Left ventricle myocardium inferior (tissue), 1 donor: ENCODE measurements at regions not wholly inside any gene's neighbourhood (a gene's known extent, or its start where the extent isn't known, plus 50 kb on each side); places are given as distances from the start of the nearest gene placed in this dataset.
A peak's percentile ranks its signal among the peaks of the same experiment; 100 is the strongest.

Experiments used
- DNase-seq: peaks from one replicate; pipeline ENCODE4 v3.0.0-alpha.2; 2020
- H3K27ac ChIP-seq: fragments of 200-600 bp; replicated peaks from 2 replicates; pipeline ENCODE4 v1.8.0; 2021
- H3K27me3 ChIP-seq: fragments of 200-600 bp; 2 replicates; pipeline ENCODE4 v1.8.0; 2021; ENCODE audit warnings: low read depth
- H3K36me3 ChIP-seq: fragments of 200-600 bp; 2 replicates; pipeline ENCODE4 v1.8.0; 2021
- H3K4me1 ChIP-seq: fragments of 200-600 bp; 2 replicates; pipeline ENCODE4 v1.8.0; 2021
- H3K4me3 ChIP-seq: fragments of 200-600 bp; 2 replicates; pipeline ENCODE4 v1.8.0; 2021; ENCODE audit warnings: mild to moderate bottlenecking, moderate library complexity
- H3K9me3 ChIP-seq: fragments of 200-600 bp; replicated peaks from 2 replicates; pipeline ENCODE4 v1.8.0; 2021
- intact Hi-C: fragments of 100-400 bp; cut with micrococcal nuclease; formaldehyde crosslinking; loops from one replicate; pipeline ENCODE4 v1.11.0; 2022
- TF ChIP-seq, protein P1 (sequence below): fragments of 200-600 bp; IDR thresholded peaks from 2 replicates; pipeline ENCODE4 v1.8.0; 2021; ENCODE audit warnings: antibody characterized with exemption, mild to moderate bottlenecking, borderline replicate concordance
- donor health status: DM: no; HTN: yes; CAD: no; lungs with severe emphysema.

DNA sequence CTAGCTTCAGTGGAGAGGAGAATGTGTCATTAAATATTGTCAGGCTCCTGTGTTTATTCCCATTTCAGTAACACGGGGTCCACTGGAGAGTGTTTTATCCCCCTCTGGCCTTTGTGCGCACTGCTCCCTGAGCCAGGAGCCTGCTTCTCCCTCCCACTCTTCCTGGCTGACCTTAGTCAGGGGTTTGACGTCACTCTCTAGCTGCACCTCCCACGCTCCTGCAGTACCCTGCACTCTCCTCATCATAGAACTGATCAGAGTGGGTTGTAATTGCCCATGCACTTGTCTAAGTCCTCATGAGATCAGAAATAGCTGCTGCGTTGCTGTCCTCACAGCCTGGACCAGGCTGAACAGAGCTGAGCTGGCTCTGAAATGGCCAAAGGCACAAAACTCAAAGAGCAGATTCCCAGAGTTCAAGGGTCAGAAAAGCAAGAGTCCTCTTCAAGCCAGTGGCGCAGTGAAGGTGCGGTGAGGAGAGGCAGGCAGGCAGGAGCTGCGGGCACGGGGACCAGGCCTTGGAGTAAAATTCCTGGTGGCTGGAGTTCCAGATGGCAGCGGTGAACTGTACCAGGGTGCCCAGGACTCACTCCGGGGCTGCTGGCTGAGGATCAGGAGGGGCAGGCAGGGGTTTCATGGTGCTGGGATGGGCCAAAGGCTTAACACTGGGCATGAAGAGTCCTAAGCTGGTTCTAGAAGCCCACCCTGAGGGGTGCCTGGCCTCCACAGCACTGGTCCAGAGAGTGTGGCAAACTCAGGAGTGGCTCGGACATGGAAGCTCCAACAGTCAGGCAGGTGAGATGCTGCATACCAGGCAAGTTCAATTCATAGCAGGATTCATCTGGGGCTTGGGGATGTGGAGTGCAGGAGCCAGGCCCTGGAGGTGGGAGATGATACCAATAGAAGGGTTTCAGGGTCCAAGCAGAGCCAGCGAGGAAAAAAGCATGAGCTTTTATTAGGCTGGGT, 170.9 kb downstream of the SCP2D1 start:
- TF ChIP-seq, protein P1, sequence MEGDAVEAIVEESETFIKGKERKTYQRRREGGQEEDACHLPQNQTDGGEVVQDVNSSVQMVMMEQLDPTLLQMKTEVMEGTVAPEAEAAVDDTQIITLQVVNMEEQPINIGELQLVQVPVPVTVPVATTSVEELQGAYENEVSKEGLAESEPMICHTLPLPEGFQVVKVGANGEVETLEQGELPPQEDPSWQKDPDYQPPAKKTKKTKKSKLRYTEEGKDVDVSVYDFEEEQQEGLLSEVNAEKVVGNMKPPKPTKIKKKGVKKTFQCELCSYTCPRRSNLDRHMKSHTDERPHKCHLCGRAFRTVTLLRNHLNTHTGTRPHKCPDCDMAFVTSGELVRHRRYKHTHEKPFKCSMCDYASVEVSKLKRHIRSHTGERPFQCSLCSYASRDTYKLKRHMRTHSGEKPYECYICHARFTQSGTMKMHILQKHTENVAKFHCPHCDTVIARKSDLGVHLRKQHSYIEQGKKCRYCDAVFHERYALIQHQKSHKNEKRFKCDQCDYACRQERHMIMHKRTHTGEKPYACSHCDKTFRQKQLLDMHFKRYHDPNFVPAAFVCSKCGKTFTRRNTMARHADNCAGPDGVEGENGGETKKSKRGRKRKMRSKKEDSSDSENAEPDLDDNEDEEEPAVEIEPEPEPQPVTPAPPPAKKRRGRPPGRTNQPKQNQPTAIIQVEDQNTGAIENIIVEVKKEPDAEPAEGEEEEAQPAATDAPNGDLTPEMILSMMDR = no peak
- Histone ChIP-seq H3K27me3 (no peaks in the 10 kb centered on the region), H3K4me3 (no peak overlapping the region), H3K4me1 (no peaks in the 10 kb centered on the region), H3K9me3 (no peaks in the 10 kb centered on the region), H3K27ac (no peak overlapping the region), H3K36me3 (no peaks in the 10 kb centered on the region)
- intact Hi-C loops = no loop called here
- no peak for DNase-seq

DNA sequence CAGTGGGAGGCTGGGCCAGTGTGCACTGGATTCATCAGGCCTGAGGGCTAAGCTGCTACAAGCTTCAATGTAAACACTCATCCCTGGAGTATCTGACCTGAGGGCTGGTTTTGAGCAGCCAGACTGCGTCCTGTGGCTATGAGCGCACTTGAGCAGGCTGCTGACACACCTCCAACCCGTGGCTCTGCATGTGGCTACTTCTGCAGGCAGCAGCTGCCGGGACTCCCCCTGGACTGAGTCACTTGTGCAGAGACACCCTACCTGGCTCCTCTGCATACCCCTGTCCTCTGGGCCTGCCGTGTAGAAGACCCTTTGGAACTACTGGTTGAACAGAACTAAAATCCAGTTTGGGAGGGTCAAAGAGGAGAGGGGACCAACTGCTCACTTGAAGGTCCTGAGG, 172.0 kb downstream of the SCP2D1 start:
- DNase-seq = no peak

DNA sequence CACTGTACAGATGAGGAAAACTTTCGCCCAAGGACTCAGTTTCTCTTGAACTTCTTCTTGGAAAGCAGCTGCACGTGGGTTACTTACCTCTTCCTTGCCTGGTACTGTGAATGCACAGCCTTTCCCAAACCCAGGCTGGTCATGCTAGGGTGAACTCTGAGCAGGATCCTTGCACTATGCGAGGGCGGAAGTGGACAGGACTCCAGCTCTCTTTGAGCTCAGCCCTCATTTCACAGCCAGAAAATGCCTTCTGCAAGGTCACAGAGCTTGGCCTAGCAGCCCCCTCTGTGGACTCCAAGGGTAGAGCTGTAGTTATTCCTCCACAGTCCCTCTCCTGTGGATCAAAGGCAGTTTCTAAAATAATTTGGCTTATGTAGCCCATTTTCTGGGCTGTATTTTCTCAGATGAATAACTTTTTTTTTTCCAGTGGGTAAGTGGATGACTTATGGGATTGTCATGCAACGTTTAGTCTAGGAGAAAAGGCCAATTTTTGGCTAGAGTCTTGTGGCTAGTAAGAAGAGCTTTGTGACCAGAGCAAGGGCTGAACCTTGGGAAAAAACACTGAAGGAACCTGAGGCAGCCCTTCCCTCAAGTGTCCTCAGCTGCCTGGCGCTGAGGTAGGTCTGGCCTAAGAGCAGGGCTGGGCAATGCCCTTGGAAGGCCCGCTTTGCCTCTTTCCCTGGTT, 172.7 kb downstream of the SCP2D1 start:
- Histone ChIP-seq H3K36me3 (no peaks in the 10 kb centered on the region), H3K4me3 (no peak overlapping the region), H3K27me3 (no peaks in the 10 kb centered on the region), H3K27ac (peak overlapping the region; percentile 50), H3K4me1 (no peaks in the 10 kb centered on the region), H3K9me3 (no peaks in the 10 kb centered on the region)
- DNase-seq = no peak
- intact Hi-C loops = no loop called here
- TF ChIP-seq, protein P1 = no peak

More for the DNA sequence above, 172.0 kb downstream of the SCP2D1 start:
- H3K36me3 ChIP-seq = no peaks in the 10 kb centered on the region
- H3K27me3 ChIP-seq = no peaks in the 10 kb centered on the region
- intact Hi-C loops = no loop called here
- no peak overlapping the region for H3K4me3 ChIP-seq
- H3K4me1 ChIP-seq = no peaks in the 10 kb centered on the region
- TF ChIP-seq, protein P1 = no peak
- H3K9me3 ChIP-seq = no peaks in the 10 kb centered on the region
- H3K27ac ChIP-seq = no peak overlapping the region

DNA sequence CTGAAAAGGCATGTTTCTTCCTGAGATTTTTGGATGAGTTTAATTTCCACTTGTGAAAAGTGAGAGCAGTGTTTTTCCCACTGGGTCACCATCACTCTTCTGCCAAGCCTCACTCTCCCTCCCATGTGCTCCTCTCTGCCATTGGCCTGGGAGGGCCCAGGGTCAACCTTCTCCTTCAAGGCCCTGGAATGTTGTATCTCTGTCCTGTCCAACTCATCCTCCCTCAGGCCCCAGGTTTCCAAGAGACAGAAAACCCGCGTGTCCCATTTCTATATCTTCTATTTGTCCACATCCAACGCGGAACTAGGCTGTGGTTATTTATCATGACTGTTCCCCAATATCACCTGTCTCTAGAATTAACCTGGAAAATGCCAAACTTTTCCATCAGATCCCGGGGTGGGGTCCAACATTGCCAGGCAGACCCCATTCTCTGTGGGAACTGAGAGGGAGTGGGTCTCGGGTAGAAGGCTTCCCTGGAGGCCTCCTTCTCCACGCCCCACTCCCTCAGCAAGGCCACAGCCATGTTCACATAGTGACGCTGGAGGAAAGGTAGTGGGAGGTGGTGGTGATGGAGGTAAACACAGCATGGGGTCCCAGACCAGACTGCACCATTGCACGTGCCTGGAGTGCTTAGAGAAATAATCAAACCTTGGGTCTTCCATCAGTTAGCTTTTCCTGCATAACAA, 173.5 kb downstream of the SCP2D1 start:
- H3K27me3 ChIP-seq = no peaks in the 10 kb centered on the region
- TF ChIP-seq, protein P1 = no peak
- no peaks in the 10 kb centered on the region for H3K9me3 ChIP-seq
- peak overlapping the region; percentile 50 for H3K27ac ChIP-seq
- no peak for DNase-seq
- H3K4me3 ChIP-seq = no peak overlapping the region
- H3K4me1 ChIP-seq = no peaks in the 10 kb centered on the region
- H3K36me3 ChIP-seq = no peaks in the 10 kb centered on the region
- intact Hi-C loops = no loop called here

DNA sequence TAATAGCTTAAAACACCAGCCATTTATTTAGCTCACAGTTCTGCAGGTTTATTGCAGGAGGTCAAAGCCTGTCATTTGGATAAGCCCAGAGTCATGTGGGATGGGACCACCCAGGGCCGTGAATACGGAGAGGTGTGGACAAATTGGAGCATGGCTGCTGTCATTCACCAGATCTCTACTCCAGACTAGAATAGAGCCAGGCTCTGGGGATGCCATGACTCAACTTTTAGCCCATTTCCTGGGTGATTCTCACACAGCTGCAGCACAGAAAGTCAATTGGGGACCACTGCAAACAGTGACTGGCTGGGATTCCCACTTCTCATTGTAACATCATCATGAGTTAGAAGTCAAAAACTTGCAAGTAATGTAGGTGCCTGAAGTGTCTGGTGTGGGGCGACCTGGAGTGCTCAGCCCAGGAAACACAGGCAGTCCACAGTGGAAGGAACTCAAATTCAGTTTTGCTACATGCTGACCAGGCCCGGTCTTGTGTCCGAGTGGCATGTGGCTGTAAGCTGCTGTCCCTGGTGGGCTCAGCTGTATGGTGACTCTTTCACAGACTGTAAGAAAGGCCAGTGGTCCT, 174.3 kb downstream of the SCP2D1 start:
- no peak overlapping the region for H3K27ac ChIP-seq
- no peak for DNase-seq
- H3K27me3 ChIP-seq = no peaks in the 10 kb centered on the region
- H3K4me3 ChIP-seq = no peak overlapping the region
- TF ChIP-seq, protein P1 = no peak
- H3K36me3 ChIP-seq = no peaks in the 10 kb centered on the region
- H3K9me3 ChIP-seq = no peaks in the 10 kb centered on the region
- no peaks in the 10 kb centered on the region for H3K4me1 ChIP-seq
- intact Hi-C loops = no loop called here
